IMR-90 (cell line): ENCODE measurements at regions not wholly inside any gene's neighbourhood (a gene's known extent, or its start where the extent isn't known, plus 50 kb on each side); places are given as distances from the start of the nearest gene placed in this dataset.

Source experiments
- ATAC-seq: fragments of 200-7000 bp; cut with Tn5 transposase; 2 replicates; pipeline ENCODE4 v1.9.1; 2020; ENCODE audit warnings: low read depth, mild to moderate bottlenecking, moderate library complexity
- BruUV-seq: library from RNA; stranded (reverse); fragments of 400-500 nt; replicated peaks from 2 replicates; lab custom pipeline; 2021; lab: Mats Ljungman, UMichigan
- CTCF ChIA-PET: fragments of 300-600 bp; formaldehyde crosslinking; extraction: SDS; loops from one replicate; lab custom pipeline; 2021; ENCODE audit warnings: antibody characterized with exemption; lab: Yijun Ruan, JAX
- POLR2A ChIA-PET: fragments of 300-600 bp; sonication (Branson Sonifier 250); formaldehyde crosslinking; loops from one replicate; lab custom pipeline; 2022; ENCODE audit warnings: antibody characterized with exemption; ENCODE audit not compliant: unreplicated experiment; lab: Charles Lee
- DNase-seq: peaks from one replicate; pipeline ENCODE4 v3.0.0; 2013
- H2AFZ ChIP-seq: replicated peaks from 2 replicates; pipeline ENCODE3; 2013; ENCODE audit warnings: low read length, mild to moderate bottlenecking; ENCODE audit not compliant: poor library complexity
- H2AK5ac ChIP-seq: 2 replicates; pipeline ENCODE4 v1.6.1; 2013; ENCODE audit warnings: low read depth, low read length, inconsistent platforms
- H2AK9ac ChIP-seq: replicated peaks from 2 replicates; pipeline ENCODE3; 2013; ENCODE audit warnings: mild to moderate bottlenecking, low read depth, low read length, moderate library complexity; ENCODE audit not compliant: poor library complexity
- H2BK120ac ChIP-seq: 2 replicates; pipeline ENCODE4 v1.6.1; 2013; ENCODE audit warnings: low read depth, low read length, inconsistent platforms
- H2BK15ac ChIP-seq: 3 replicates; pipeline ENCODE4 v1.6.1; 2013; ENCODE audit warnings: low read depth, low read length, inconsistent platforms
- H2BK20ac ChIP-seq: 2 replicates; pipeline ENCODE4 v1.6.1; 2013; ENCODE audit warnings: low read depth, mild to moderate bottlenecking, inconsistent platforms, low read length, moderate library complexity
- H2BK5ac ChIP-seq: 2 replicates; pipeline ENCODE4 v1.6.1; 2013; ENCODE audit warnings: mild to moderate bottlenecking, low read depth, low read length, inconsistent platforms; ENCODE audit not compliant: poor library complexity, severe bottlenecking
- H3K14ac ChIP-seq: replicated peaks from 2 replicates; pipeline ENCODE4 v1.6.1; 2013; ENCODE audit warnings: low read depth, low read length, inconsistent platforms
- H3K18ac ChIP-seq: 2 replicates; pipeline ENCODE4 v1.6.1; 2013; ENCODE audit warnings: low read depth, low read length, control low read depth
- H3K23ac ChIP-seq: 2 replicates; pipeline ENCODE4 v1.6.1; 2013; ENCODE audit warnings: low read depth, low read length, inconsistent platforms
- H3K27ac ChIP-seq: 2 replicates; pipeline ENCODE4 v1.5.1; 2013; ENCODE audit warnings: mild to moderate bottlenecking, control low read depth, low read length; ENCODE audit not compliant: insufficient read depth
- H3K27me3 ChIP-seq: 2 replicates; pipeline ENCODE4 v1.6.1; 2013; ENCODE audit warnings: low read length; ENCODE audit not compliant: control insufficient read depth, insufficient read depth
- H3K36me3 ChIP-seq: 2 replicates; pipeline ENCODE4 v1.6.1; 2013; ENCODE audit warnings: low read length, mixed read lengths; ENCODE audit not compliant: control insufficient read depth, insufficient read depth
- H3K4ac ChIP-seq: 2 replicates; pipeline ENCODE4 v1.6.1; 2013; ENCODE audit warnings: low read depth, low read length, inconsistent platforms
- H3K4me1 ChIP-seq: 2 replicates; pipeline ENCODE4 v1.6.1; 2013; ENCODE audit warnings: low read length, mixed read lengths; ENCODE audit not compliant: control insufficient read depth, insufficient read depth
- H3K4me2 ChIP-seq: 2 replicates; pipeline ENCODE4 v1.6.1; 2013; ENCODE audit warnings: low read depth, mild to moderate bottlenecking, control low read depth, low read length, moderate library complexity
- H3K4me3 ChIP-seq: 2 replicates; pipeline ENCODE4 v1.5.1; 2013; ENCODE audit warnings: low read depth, mild to moderate bottlenecking, control low read depth, low read length, moderate library complexity; ENCODE audit not compliant: insufficient read depth
- H3K56ac ChIP-seq: 2 replicates; pipeline ENCODE4 v1.6.1; 2013; ENCODE audit warnings: low read length, inconsistent platforms; ENCODE audit not compliant: insufficient read depth; ENCODE audit errors: extremely low read depth
- H3K79me1 ChIP-seq, 2 experiments: 2 replicates each; pipeline ENCODE4 v1.6.1; 2013; ENCODE audit warnings: low read length in 2 of 2, inconsistent platforms in 1 of 2, low read depth in 1 of 2
- H3K9ac ChIP-seq: 2 replicates; pipeline ENCODE4 v1.6.1; 2013; ENCODE audit warnings: low read depth, low read length, control low read depth
- H3K9me1 ChIP-seq: 2 replicates; pipeline ENCODE4 v1.6.1; 2013; ENCODE audit warnings: low read length, inconsistent platforms; ENCODE audit not compliant: insufficient read depth
- H3K9me3 ChIP-seq: 2 replicates; pipeline ENCODE4 v1.6.1; 2013; ENCODE audit warnings: low read length; ENCODE audit not compliant: control insufficient read depth, insufficient read depth
- H4K20me1 ChIP-seq: 2 replicates; pipeline ENCODE4 v1.6.1; 2013; ENCODE audit warnings: low read length, inconsistent platforms; ENCODE audit not compliant: insufficient read depth
- H4K5ac ChIP-seq: 2 replicates; pipeline ENCODE4 v1.6.1; 2013; ENCODE audit warnings: mild to moderate bottlenecking, low read depth, low read length, control low read depth
- H4K8ac ChIP-seq, 2 experiments: 2 replicates each; pipeline ENCODE4 v1.6.1; 2013; ENCODE audit warnings: low read depth in 2 of 2, low read length in 2 of 2, control low read depth in 1 of 2, inconsistent platforms in 1 of 2
- H4K91ac ChIP-seq: 2 replicates; pipeline ENCODE4 v1.6.1; 2013; ENCODE audit warnings: low read depth, low read length, inconsistent platforms; ENCODE audit not compliant: insufficient read depth
- BHLHE40 ChIP-seq: fragments of 150-350 bp; IDR thresholded peaks from 2 replicates; pipeline ENCODE4 v1.6.1; 2016; ENCODE audit warnings: mild to moderate bottlenecking, low read depth, low read length
- CEBPB ChIP-seq: IDR thresholded peaks from 2 replicates; pipeline ENCODE4 v1.6.1; 2012; ENCODE audit warnings: low read depth, low read length, improper control_type of control experiment
- CHD1 ChIP-seq: IDR thresholded peaks from 2 replicates; pipeline ENCODE4 v1.6.1; 2012; ENCODE audit warnings: low read depth, low read length, improper control_type of control experiment
- FOS ChIP-seq: fragments of 150-350 bp; IDR thresholded peaks from 2 replicates; pipeline ENCODE4 v1.6.1; 2016; ENCODE audit warnings: low read depth, low read length
- MAFK ChIP-seq: IDR thresholded peaks from 2 replicates; pipeline ENCODE4 v1.6.1; 2012; ENCODE audit warnings: low read depth, low read length, improper control_type of control experiment
- MAZ ChIP-seq: IDR thresholded peaks from 2 replicates; pipeline ENCODE4 v1.6.1; 2012; ENCODE audit warnings: low read depth, mild to moderate bottlenecking, low read length, improper control_type of control experiment, moderate library complexity, borderline replicate concordance
- MXI1 ChIP-seq: IDR thresholded peaks from 2 replicates; pipeline ENCODE4 v1.6.1; 2012; ENCODE audit warnings: low read depth, mild to moderate bottlenecking, low read length, moderate library complexity, borderline replicate concordance
- NFE2L2 ChIP-seq: fragments of 150-350 bp; IDR thresholded peaks from 2 replicates; pipeline ENCODE4 v1.6.1; 2016; ENCODE audit warnings: low read depth, mild to moderate bottlenecking, low read length
- POLR2A ChIP-seq: IDR thresholded peaks from 2 replicates; pipeline ENCODE4 v1.6.1; 2012; ENCODE audit warnings: mild to moderate bottlenecking, low read depth, low read length
- RAD21 ChIP-seq: IDR thresholded peaks from 2 replicates; pipeline ENCODE4 v1.6.1; 2012; ENCODE audit warnings: low read length, improper control_type of control experiment
- RCOR1 ChIP-seq: IDR thresholded peaks from 2 replicates; pipeline ENCODE4 v1.6.1; 2012; ENCODE audit warnings: mild to moderate bottlenecking, low read length, improper control_type of control experiment; ENCODE audit not compliant: insufficient replicate concordance
- RFX5 ChIP-seq: IDR thresholded peaks from 2 replicates; pipeline ENCODE4 v1.8.0; 2012; ENCODE audit warnings: low read depth, mild to moderate bottlenecking, low read length, moderate library complexity
- SMC3 ChIP-seq: fragments of 150-350 bp; IDR thresholded peaks from 2 replicates; pipeline ENCODE4 v1.6.1; 2016; ENCODE audit warnings: low read depth, mild to moderate bottlenecking, antibody characterized with exemption, low read length, moderate library complexity
- WGBS, 2 experiments: methylation state at CpG; one replicate each; pipeline versions ENCODE4 v1.1.5 to v1.1.7; 2013; ENCODE audit warnings: missing lambda C conversion rate in 2 of 2; ENCODE audit not compliant: insufficient read length in 1 of 2; ENCODE audit errors: extremely low coverage in 2 of 2; 5-methylcytosine and 5-hydroxymethylcytosine counted together
- dilution Hi-C: fragments of 300-500 bp; cut with HindIII; formaldehyde crosslinking; loops from one replicate; pipeline ENCODE4 v1.14.3; 2018; ENCODE audit warnings: low sequenced_read_pairs; ENCODE audit not compliant: unreplicated experiment
- in situ Hi-C: fragments of 300-500 bp; cut with MboI; formaldehyde crosslinking; loops from 3 replicates; pipeline ENCODE4 v1.14.3; 2019; ENCODE audit warnings: low sequenced_read_pairs, inconsistent platforms, mixed read lengths
- intact Hi-C: fragments of 100-400 bp; cut with micrococcal nuclease; formaldehyde crosslinking; loops from 2 replicates; pipeline ENCODE4 v1.10.0; 2022
- TF ChIP-seq, protein P1 (sequence below): fragments of 150-350 bp; IDR thresholded peaks from 2 replicates; pipeline ENCODE4 v1.6.1; 2016; ENCODE audit warnings: low read depth, mild to moderate bottlenecking, low read length, moderate library complexity, borderline replicate concordance
- TF ChIP-seq, protein P2 (sequence below): conservative IDR thresholded peaks from 2 replicates; pipeline ENCODE4 v1.5.1; 2012; ENCODE audit warnings: mild to moderate bottlenecking, low read depth, low read length, improper control_type of control experiment
- TF ChIP-seq, protein P3 (sequence below): fragments of 150-350 bp; IDR thresholded peaks from 2 replicates; pipeline ENCODE4 v1.6.1; 2017; ENCODE audit warnings: mild to moderate bottlenecking, antibody characterized with exemption, low read length, low read depth

DNA sequence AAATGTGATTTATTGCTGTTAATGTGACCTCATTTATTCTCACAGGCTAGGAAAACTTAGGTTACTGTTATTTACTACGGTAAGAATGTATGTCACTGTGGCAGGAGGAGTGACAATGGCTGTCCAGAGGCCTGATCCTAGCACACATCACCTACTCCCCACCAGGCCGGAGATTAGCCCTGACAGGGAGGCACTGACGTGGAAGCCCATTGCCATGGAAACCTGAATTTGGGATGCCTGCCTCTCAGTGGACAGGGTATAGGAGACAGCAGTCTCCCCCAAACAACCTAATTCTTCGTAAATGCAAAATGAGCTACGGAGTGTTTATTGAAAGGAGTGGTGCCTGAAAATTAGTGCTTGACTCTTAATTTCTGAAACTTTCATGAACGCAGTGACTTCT lies 87.6 kb upstream of the SMARCA2 start:
- Histone ChIP-seq H3K18ac (no peak overlapping the region), H3K36me3 (no peaks in the 10 kb centered on the region), H2AK5ac (no peak overlapping the region), H3K79me1 (no peaks in the 10 kb centered on the region), H3K56ac (no peak overlapping the region), H2BK15ac (no peak overlapping the region), H3K4me2 (no peak overlapping the region), H2AFZ (no peak overlapping the region), H3K4me3 (no peak overlapping the region), H3K9me1 (no peaks in the 10 kb centered on the region), H4K20me1 (no peaks in the 10 kb centered on the region), H3K23ac (no peak overlapping the region), H4K5ac (no peak overlapping the region), H2AK9ac (no peak overlapping the region), H3K27ac (no peak overlapping the region), H2BK120ac (no peak overlapping the region), H4K8ac (no peak overlapping the region), H3K4me1 (no peaks in the 10 kb centered on the region), H3K9me3 (no peaks in the 10 kb centered on the region), H2BK20ac (no peak overlapping the region), H3K9ac (no peak overlapping the region), H4K91ac (no peak overlapping the region), H2BK5ac (no peak overlapping the region), H3K4ac (no peak overlapping the region), H3K14ac (no peak overlapping the region), H3K27me3 (no peaks in the 10 kb centered on the region)
- TF ChIP-seq MAZ: no peak
- TF ChIP-seq POLR2A: no peak
- TF ChIP-seq, protein P1, sequence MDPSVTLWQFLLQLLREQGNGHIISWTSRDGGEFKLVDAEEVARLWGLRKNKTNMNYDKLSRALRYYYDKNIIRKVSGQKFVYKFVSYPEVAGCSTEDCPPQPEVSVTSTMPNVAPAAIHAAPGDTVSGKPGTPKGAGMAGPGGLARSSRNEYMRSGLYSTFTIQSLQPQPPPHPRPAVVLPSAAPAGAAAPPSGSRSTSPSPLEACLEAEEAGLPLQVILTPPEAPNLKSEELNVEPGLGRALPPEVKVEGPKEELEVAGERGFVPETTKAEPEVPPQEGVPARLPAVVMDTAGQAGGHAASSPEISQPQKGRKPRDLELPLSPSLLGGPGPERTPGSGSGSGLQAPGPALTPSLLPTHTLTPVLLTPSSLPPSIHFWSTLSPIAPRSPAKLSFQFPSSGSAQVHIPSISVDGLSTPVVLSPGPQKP: no peak
- TF ChIP-seq, protein P2, sequence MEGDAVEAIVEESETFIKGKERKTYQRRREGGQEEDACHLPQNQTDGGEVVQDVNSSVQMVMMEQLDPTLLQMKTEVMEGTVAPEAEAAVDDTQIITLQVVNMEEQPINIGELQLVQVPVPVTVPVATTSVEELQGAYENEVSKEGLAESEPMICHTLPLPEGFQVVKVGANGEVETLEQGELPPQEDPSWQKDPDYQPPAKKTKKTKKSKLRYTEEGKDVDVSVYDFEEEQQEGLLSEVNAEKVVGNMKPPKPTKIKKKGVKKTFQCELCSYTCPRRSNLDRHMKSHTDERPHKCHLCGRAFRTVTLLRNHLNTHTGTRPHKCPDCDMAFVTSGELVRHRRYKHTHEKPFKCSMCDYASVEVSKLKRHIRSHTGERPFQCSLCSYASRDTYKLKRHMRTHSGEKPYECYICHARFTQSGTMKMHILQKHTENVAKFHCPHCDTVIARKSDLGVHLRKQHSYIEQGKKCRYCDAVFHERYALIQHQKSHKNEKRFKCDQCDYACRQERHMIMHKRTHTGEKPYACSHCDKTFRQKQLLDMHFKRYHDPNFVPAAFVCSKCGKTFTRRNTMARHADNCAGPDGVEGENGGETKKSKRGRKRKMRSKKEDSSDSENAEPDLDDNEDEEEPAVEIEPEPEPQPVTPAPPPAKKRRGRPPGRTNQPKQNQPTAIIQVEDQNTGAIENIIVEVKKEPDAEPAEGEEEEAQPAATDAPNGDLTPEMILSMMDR: no peak
- no peak for TF ChIP-seq BHLHE40
- TF ChIP-seq RFX5: no peak
- TF ChIP-seq MAFK: no peak
- no peak for TF ChIP-seq SMC3
- TF ChIP-seq RCOR1: no peak
- TF ChIP-seq FOS: no peak
- TF ChIP-seq, protein P3, sequence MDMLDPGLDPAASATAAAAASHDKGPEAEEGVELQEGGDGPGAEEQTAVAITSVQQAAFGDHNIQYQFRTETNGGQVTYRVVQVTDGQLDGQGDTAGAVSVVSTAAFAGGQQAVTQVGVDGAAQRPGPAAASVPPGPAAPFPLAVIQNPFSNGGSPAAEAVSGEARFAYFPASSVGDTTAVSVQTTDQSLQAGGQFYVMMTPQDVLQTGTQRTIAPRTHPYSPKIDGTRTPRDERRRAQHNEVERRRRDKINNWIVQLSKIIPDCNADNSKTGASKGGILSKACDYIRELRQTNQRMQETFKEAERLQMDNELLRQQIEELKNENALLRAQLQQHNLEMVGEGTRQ: no peak
- TF ChIP-seq CEBPB: no peak
- TF ChIP-seq CHD1: no peak
- no peak for TF ChIP-seq NFE2L2
- no peak for TF ChIP-seq MXI1
- no peak for TF ChIP-seq RAD21
- ChIA-PET POLR2A (no interaction called here), CTCF (no interaction called here)
- in situ Hi-C loops: no loop called here
- WGBS, 2 experiments: no CpG with 5 or more reads among the region's 6 CpGs
- ATAC-seq: no peak
- no peak for DNase-seq
- dilution Hi-C loops: no loop called here
- BruUV-seq: no TSS peak
- intact Hi-C loops: no loop called here
